Type B pancreatic cell (in vitro differentiated cells): ENCODE measurements at regions not wholly inside any gene's neighbourhood (a gene's known extent, or its start where the extent isn't known, plus 50 kb on each side); places are given as distances from the start of the nearest gene placed in this dataset.

ENCODE experiments used
- DNase-seq: peaks from one replicate; pipeline ENCODE4 v3.0.0; 2021; ENCODE audit warnings: mixed read lengths; ENCODE audit not compliant: unreplicated experiment; ENCODE audit errors: extremely low spot score
- H3K27ac Mint-ChIP-seq: 2 replicates; pipeline ENCODE4 v1.8.0; 2021; ENCODE audit warnings: mild to moderate bottlenecking, mixed read lengths
- H3K27me3 Mint-ChIP-seq: 2 replicates; pipeline ENCODE4 v1.8.0; 2021; ENCODE audit warnings: mixed read lengths
- H3K36me3 Mint-ChIP-seq: 2 replicates; pipeline ENCODE4 v1.8.0; 2021; ENCODE audit warnings: mixed read lengths
- H3K4me1 Mint-ChIP-seq: one replicate; pipeline ENCODE4 v1.8.0; 2021; ENCODE audit warnings: mixed read lengths; ENCODE audit not compliant: unreplicated experiment
- H3K4me3 Mint-ChIP-seq: 2 replicates; pipeline ENCODE4 v1.8.0; 2021; ENCODE audit warnings: mild to moderate bottlenecking, mixed read lengths
- H3K9me3 Mint-ChIP-seq: 2 replicates; pipeline ENCODE4 v1.8.0; 2021; ENCODE audit warnings: mixed read lengths
- CTCF ChIP-seq: fragments of 200-600 bp; sonication (generic); conservative IDR thresholded peaks from 2 replicates; pipeline ENCODE4 v1.5.0; 2021; ENCODE audit warnings: antibody characterized with exemption, mild to moderate bottlenecking

DNA sequence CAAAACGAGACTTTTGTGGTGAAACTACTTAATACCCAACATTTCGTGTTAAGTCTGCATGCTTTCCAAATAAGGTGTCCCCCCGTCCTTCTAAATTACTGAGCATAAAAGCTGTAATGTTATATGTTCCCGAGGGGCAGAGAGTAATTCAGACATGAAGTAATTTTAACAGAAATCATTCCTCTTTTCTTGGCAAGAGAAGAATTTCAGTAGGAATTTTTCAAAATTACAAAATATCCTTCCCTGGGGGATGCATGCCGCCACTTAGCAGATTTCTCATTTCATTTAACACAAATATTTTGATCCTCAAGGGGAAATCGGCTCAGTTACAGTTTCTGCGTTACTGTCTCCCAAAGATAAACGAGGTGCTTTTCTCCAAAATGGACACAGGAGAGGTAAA is 213.2 kb upstream of the RHOBTB1 start:
- DNase-seq = no peak
- Mint-ChIP-seq H3K4me3 (no peak overlapping the region), H3K27me3 (peaks cover 8% of the 10 kb centered on the region), H3K9me3 (no peaks in the 10 kb centered on the region), H3K4me1 (peaks cover 27% of the 10 kb centered on the region), H3K27ac (no peak overlapping the region), H3K36me3 (no peaks in the 10 kb centered on the region)
- no peak for TF ChIP-seq CTCF

GRCh38 chr10:61153771-61154170 is 209.8 kb upstream of the RHOBTB1 start:
- peaks cover 5% of the 10 kb centered on the region for H3K27me3 Mint-ChIP-seq
- no peaks in the 10 kb centered on the region for H3K9me3 Mint-ChIP-seq
- no peak overlapping the region for H3K27ac Mint-ChIP-seq
- DNase-seq = no peak
- H3K4me1 Mint-ChIP-seq = peaks cover 27% of the 10 kb centered on the region
- TF ChIP-seq CTCF = no peak
- H3K4me3 Mint-ChIP-seq = no peak overlapping the region
- H3K36me3 Mint-ChIP-seq = no peaks in the 10 kb centered on the region

GRCh38 chr10:61151059-61151458 is 207.1 kb upstream of the RHOBTB1 start:
- H3K9me3 Mint-ChIP-seq = no peaks in the 10 kb centered on the region
- H3K27me3 Mint-ChIP-seq = peaks cover 5% of the 10 kb centered on the region
- H3K4me3 Mint-ChIP-seq = no peak overlapping the region
- H3K27ac Mint-ChIP-seq = no peak overlapping the region
- no peaks in the 10 kb centered on the region for H3K36me3 Mint-ChIP-seq
- peaks cover 8% of the 10 kb centered on the region for H3K4me1 Mint-ChIP-seq
- no peak for TF ChIP-seq CTCF
- no peak for DNase-seq

GRCh38 chr10:61148451-61148850 is 204.5 kb upstream of the RHOBTB1 start:
- DNase-seq = no peak
- Mint-ChIP-seq H3K36me3 (no peaks in the 10 kb centered on the region), H3K4me1 (peaks cover under 1% of the 10 kb centered on the region), H3K9me3 (no peaks in the 10 kb centered on the region), H3K4me3 (no peak overlapping the region), H3K27me3 (no peaks in the 10 kb centered on the region), H3K27ac (no peak overlapping the region)
- TF ChIP-seq CTCF = no peak

DNA sequence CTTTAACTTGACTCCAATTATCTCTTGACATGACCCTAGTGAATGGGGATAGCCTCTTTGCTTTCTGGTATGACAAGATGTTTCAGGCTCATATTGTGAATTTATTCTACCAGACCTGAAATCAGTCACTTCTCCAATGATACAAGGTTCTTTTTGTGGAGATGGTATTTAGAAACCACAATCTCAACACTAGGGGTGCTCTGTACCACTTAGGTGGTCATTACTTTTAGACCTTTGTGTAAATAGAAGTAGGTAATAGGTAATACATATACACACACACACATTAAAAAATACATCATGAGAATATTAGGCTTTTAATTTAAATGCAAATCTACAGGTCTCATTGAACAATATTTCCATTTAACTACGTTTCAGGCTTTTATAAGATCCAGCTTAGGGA is 199.0 kb upstream of the RHOBTB1 start:
- Mint-ChIP-seq H3K4me3 (no peak overlapping the region), H3K27ac (no peak overlapping the region), H3K9me3 (peaks cover 8% of the 10 kb centered on the region)

More for the DNA sequence above, 199.0 kb upstream of the RHOBTB1 start:
- Mint-ChIP-seq H3K36me3 (no peaks in the 10 kb centered on the region), H3K4me1 (peaks cover 4% of the 10 kb centered on the region), H3K27me3 (no peaks in the 10 kb centered on the region)
- TF ChIP-seq CTCF = peak; percentile 19
- no peak for DNase-seq
